ENCODE measurements at regions not wholly inside any gene's neighbourhood (a gene's known extent, or its start where the extent isn't known, plus 50 kb on each side); places are given as distances from the start of the nearest gene placed in this dataset.

GRCh38 chr9:31153250-31153840, 1231.1 kb upstream of the ACO1 start:
- TF ChIP-seq CTCF (IDR thresholded peaks at IDR 0.05) = no peak
- no peak for TF ChIP-seq POLR2A (IDR thresholded peaks at IDR 0.05)

Measured in thyroid gland (tissue), 4 donors.